NK-92 treated with Interleukin-12 subunit alpha and Interleukin-12 subunit beta, amount 100 ng/mL, for 24 hours (cell line): ENCODE measurements at regions not wholly inside any gene's neighbourhood (a gene's known extent, or its start where the extent isn't known, plus 50 kb on each side); places are given as distances from the start of the nearest gene placed in this dataset.

Source experiments
- DNase-seq: peaks from one replicate; lab custom pipeline; 2025; lab: John Stamatoyannopoulos, UW

- no peak for DNase-seq
These were observed 100.7 kb upstream of the PGRMC2 start for GRCh38 chr4:128388352-128388630.

GRCh38 chr4:128387600-128388351 lies 100.2 kb upstream of the PGRMC2 start:
- DNase-seq, result no peak

GRCh38 chr4:128386761-128387599 lies 99.4 kb upstream of the PGRMC2 start:
- DNase-seq, result no peak

GRCh38 chr4:128385683-128386304 lies 98.2 kb upstream of the PGRMC2 start:
- no peak for DNase-seq

GRCh38 chr4:128384765-128385598 lies 97.4 kb upstream of the PGRMC2 start:
- no peak for DNase-seq

GRCh38 chr4:128384091-128384520 lies 96.5 kb upstream of the PGRMC2 start:
- no peak for DNase-seq

GRCh38 chr4:128381748-128382559 lies 94.3 kb upstream of the PGRMC2 start:
- no peak for DNase-seq

- DNase-seq, result no peak
These were observed 92.7 kb upstream of the PGRMC2 start for GRCh38 chr4:128380306-128380705.

- DNase-seq, result no peak
These were observed 92.2 kb upstream of the PGRMC2 start for GRCh38 chr4:128379860-128380259.

- no peak for DNase-seq
These were observed 91.1 kb upstream of the PGRMC2 start for GRCh38 chr4:128378668-128379067.

- DNase-seq, result no peak
These were observed 89.3 kb upstream of the PGRMC2 start for GRCh38 chr4:128376958-128377357.

- DNase-seq, result no peak
These were observed 88.7 kb upstream of the PGRMC2 start for GRCh38 chr4:128376303-128376702.

- no peak for DNase-seq
These were observed 86.0 kb upstream of the PGRMC2 start for GRCh38 chr4:128373628-128374027.

GRCh38 chr4:128371876-128372275 lies 84.3 kb upstream of the PGRMC2 start:
- DNase-seq, result no peak

- no peak for DNase-seq
These were observed 83.6 kb upstream of the PGRMC2 start for GRCh38 chr4:128371001-128371777.

- no peak for DNase-seq
These were observed 78.6 kb upstream of the PGRMC2 start for GRCh38 chr4:128366212-128366611.

- no peak for DNase-seq
These were observed 77.0 kb upstream of the PGRMC2 start for GRCh38 chr4:128364565-128364964.

- no peak for DNase-seq
These were observed 76.4 kb upstream of the PGRMC2 start for GRCh38 chr4:128363966-128364365.

- no peak for DNase-seq
These were observed 75.1 kb upstream of the PGRMC2 start for GRCh38 chr4:128362760-128363159.

GRCh38 chr4:128359422-128359821 lies 71.8 kb upstream of the PGRMC2 start:
- DNase-seq, result no peak

- DNase-seq, result no peak
These were observed 71.3 kb upstream of the PGRMC2 start for GRCh38 chr4:128358913-128359279.
